GM19467 (cell line): ENCODE measurements at regions not wholly inside any gene's neighbourhood (a gene's known extent, or its start where the extent isn't known, plus 50 kb on each side); places are given as distances from the start of the nearest gene placed in this dataset.
"Not testable (repeated sequence)": the region's sequence is repeated elsewhere in the genome, so short reads cannot be mapped to it uniquely, and the experiment has no call there.

Source experiments
- ATAC-seq: cut with Tn5 transposase; IDR thresholded peaks from one replicate; pipeline ENCODE4 v1.9.1; 2021; ENCODE audit warnings: mild to moderate bottlenecking, moderate library complexity; ENCODE audit not compliant: unreplicated experiment

- ATAC-seq = no peak
These were observed 357.0 kb downstream of the TMEM121 start for GRCh38 chr14:105883066-105884005.

GRCh38 chr14:105884192-105884807, 357.9 kb downstream of the TMEM121 start:
- ATAC-seq = not testable (repeated sequence)

GRCh38 chr14:105884808-105885281, 358.5 kb downstream of the TMEM121 start:
- ATAC-seq = no peak

GRCh38 chr14:105885561-105886320, 359.4 kb downstream of the TMEM121 start:
- no peak for ATAC-seq

GRCh38 chr14:105886791-105887191, 360.4 kb downstream of the TMEM121 start:
- ATAC-seq = not testable (repeated sequence)

- no peak for ATAC-seq
These were observed 361.3 kb downstream of the TMEM121 start for GRCh38 chr14:105887692-105888091.

- ATAC-seq = no peak
These were observed 361.8 kb downstream of the TMEM121 start for GRCh38 chr14:105888151-105888550.

GRCh38 chr14:105888784-105889665, 362.6 kb downstream of the TMEM121 start:
- no peak for ATAC-seq

- ATAC-seq = no peak
These were observed 363.5 kb downstream of the TMEM121 start for GRCh38 chr14:105889666-105890473.

GRCh38 chr14:105890474-105891220, 364.3 kb downstream of the TMEM121 start:
- no peak for ATAC-seq

- ATAC-seq = no peak
These were observed 364.8 kb downstream of the TMEM121 start for GRCh38 chr14:105891221-105891602.

GRCh38 chr14:105891631-105892452, 365.5 kb downstream of the TMEM121 start:
- no peak for ATAC-seq

GRCh38 chr14:105892453-105893441, 366.4 kb downstream of the TMEM121 start:
- not testable (repeated sequence) for ATAC-seq

GRCh38 chr14:105893686-105894085, 367.3 kb downstream of the TMEM121 start:
- ATAC-seq = not testable (repeated sequence)

- no peak for ATAC-seq
These were observed 368.0 kb downstream of the TMEM121 start for GRCh38 chr14:105894125-105894977.
